H1 (cell line): ENCODE measurements at regions not wholly inside any gene's neighbourhood (a gene's known extent, or its start where the extent isn't known, plus 50 kb on each side); places are given as distances from the start of the nearest gene placed in this dataset.

ENCODE experiments used
- CTCF ChIA-PET: fragments of 300-600 bp; sonication (Branson Sonifier 250); formaldehyde crosslinking; loops from one replicate; lab custom pipeline; 2021; ENCODE audit not compliant: partially characterized antibody; lab: Charles Lee
- POLR2A ChIA-PET: fragments of 300-600 bp; sonication (Branson Sonifier 250); formaldehyde crosslinking; loops from one replicate; lab custom pipeline; 2021; ENCODE audit warnings: inconsistent platforms; ENCODE audit not compliant: partially characterized antibody; lab: Charles Lee
- DNase-seq, 2 experiments: peaks; one replicate each; pipeline versions ENCODE4 v3.0.0 to v3.0.0-alpha.2; 2010 to 2022; ENCODE audit warnings: low spot score in 2 of 2, low read depth in 1 of 2, mixed read lengths in 1 of 2
- FAIRE-seq: peaks from 2 replicates; lab custom pipeline; 2011; peaks lifted over from hg19 to GRCh38; lab: Jason Lieb, UNC
- H2AFZ ChIP-seq: 2 replicates; pipeline ENCODE4 v1.8.1; 2012; ENCODE audit warnings: low read length, inconsistent platforms
- H2AK5ac ChIP-seq: 2 replicates; pipeline ENCODE4 v1.6.1; 2013; ENCODE audit warnings: low read depth, low read length
- H2BK120ac ChIP-seq: replicated peaks from 2 replicates; pipeline ENCODE3; 2013; ENCODE audit warnings: low read depth, low read length, inconsistent platforms
- H2BK12ac ChIP-seq: 2 replicates; pipeline ENCODE4 v1.6.1; 2013; ENCODE audit warnings: low read depth, low read length
- H2BK15ac ChIP-seq: 2 replicates; pipeline ENCODE4 v1.6.1; 2013; ENCODE audit warnings: low read length
- H2BK20ac ChIP-seq: 2 replicates; pipeline ENCODE4 v1.6.1; 2013; ENCODE audit warnings: low read length
- H2BK5ac ChIP-seq: 2 replicates; pipeline ENCODE4 v1.6.1; 2013; ENCODE audit warnings: low read depth, low read length
- H3K14ac ChIP-seq: 2 replicates; pipeline ENCODE4 v1.6.1; 2013; ENCODE audit warnings: inconsistent platforms; ENCODE audit not compliant: insufficient read length
- H3K18ac ChIP-seq: 2 replicates; pipeline ENCODE4 v1.6.1; 2013; ENCODE audit warnings: low read length; ENCODE audit errors: extremely low read depth
- H3K23ac ChIP-seq: 2 replicates; pipeline ENCODE4 v1.6.1; 2013; ENCODE audit warnings: inconsistent platforms; ENCODE audit not compliant: insufficient read length
- H3K23me2 ChIP-seq: 2 replicates; pipeline ENCODE4 v1.6.1; 2013; ENCODE audit warnings: low read depth, low read length
- H3K27ac ChIP-seq: 2 replicates; pipeline ENCODE4 v1.6.1; 2011; ENCODE audit warnings: low read depth, low read length, inconsistent platforms
- H3K27me3 ChIP-seq, 4 experiments: replicated peaks in 1 of 4; 1 replicate in 1 of 4; 2 replicates in 3 of 4; pipeline versions ENCODE4 v1.6.1 to v1.8.1; 2011 to 2013; ENCODE audit warnings: low read length in 3 of 4, mild to moderate bottlenecking in 3 of 4, inconsistent platforms in 2 of 4, mixed read lengths in 2 of 4, moderate library complexity in 1 of 4; ENCODE audit not compliant: control insufficient read depth in 3 of 4, insufficient read depth in 3 of 4; ENCODE audit errors: extremely low read depth in 1 of 4
- H3K36me3 ChIP-seq, 4 experiments: 2 replicates each; pipeline versions ENCODE4 v1.6.1 to v1.8.1; 2011 to 2013; ENCODE audit warnings: mild to moderate bottlenecking in 4 of 4, low read length in 3 of 4, moderate library complexity in 2 of 4, control low read depth in 1 of 4, inconsistent platforms in 1 of 4; ENCODE audit not compliant: insufficient read depth in 4 of 4, control insufficient read depth in 2 of 4
- H3K4ac ChIP-seq: replicated peaks from 2 replicates; pipeline ENCODE3; 2013; ENCODE audit warnings: low read length, low read depth, mixed read lengths, inconsistent platforms; ENCODE audit not compliant: insufficient read length
- H3K4me1 ChIP-seq, 4 experiments: replicated peaks in 1 of 4; 1 replicate in 1 of 4; 2 replicates in 3 of 4; pipeline versions ENCODE4 v1.6.1 to v1.8.1; 2011 to 2013; ENCODE audit warnings: low read length in 3 of 4, inconsistent platforms in 2 of 4, mixed read lengths in 1 of 4; ENCODE audit not compliant: insufficient read depth in 4 of 4, control insufficient read depth in 3 of 4
- H3K4me2 ChIP-seq, 2 experiments: 2 replicates each; pipeline versions ENCODE4 v1.6.1 to v1.8.1; 2011 to 2013; ENCODE audit warnings: low read depth in 2 of 2, low read length in 2 of 2, control low read depth in 1 of 2, inconsistent platforms in 1 of 2, mild to moderate bottlenecking in 1 of 2; ENCODE audit not compliant: insufficient read depth in 1 of 2
- H3K4me3 ChIP-seq, 4 experiments: fragments of 200-600, 300-600 bp in 1 of 4; sonication (generic), shearing (Covaris generic), sonication (Bioruptor Twin) in 1 of 4; 2 replicates each; pipeline versions ENCODE4 v1.5.1 to v1.8.1; 2011 to 2016; ENCODE audit warnings: low read length in 4 of 4, low read depth in 3 of 4, control low read depth in 2 of 4, inconsistent platforms in 2 of 4, mild to moderate bottlenecking in 2 of 4, mixed read lengths in 1 of 4, moderate library complexity in 1 of 4; ENCODE audit not compliant: insufficient read depth in 2 of 4; ENCODE audit errors: extremely low read depth in 1 of 4
- H3K56ac ChIP-seq: replicated peaks from 2 replicates; pipeline ENCODE3; 2013; ENCODE audit warnings: low read depth, mild to moderate bottlenecking, mixed read lengths, low read length, inconsistent platforms; ENCODE audit not compliant: insufficient read length
- H3K79me1 ChIP-seq: 2 replicates; pipeline ENCODE4 v1.6.1; 2013; ENCODE audit warnings: low read depth, low read length, control low read depth
- H3K79me2 ChIP-seq, 2 experiments: 2 replicates each; pipeline versions ENCODE4 v1.6.1 to v1.8.1; 2012 to 2013; ENCODE audit warnings: low read length in 2 of 2, mild to moderate bottlenecking in 2 of 2, inconsistent platforms in 1 of 2; ENCODE audit not compliant: insufficient read depth in 2 of 2, control insufficient read depth in 1 of 2
- H3K9ac ChIP-seq, 4 experiments: replicated peaks in 1 of 4; 1 replicate in 1 of 4; 2 replicates in 3 of 4; pipeline versions ENCODE4 v1.6.1 to v1.8.1; 2011 to 2013; ENCODE audit warnings: low read depth in 3 of 4, low read length in 3 of 4, control low read depth in 2 of 4, mild to moderate bottlenecking in 2 of 4, moderate library complexity in 2 of 4, inconsistent platforms in 1 of 4; ENCODE audit errors: extremely low read depth in 1 of 4
- H3K9me3 ChIP-seq, 2 experiments: 2 replicates each; pipeline versions ENCODE4 v1.6.1 to v1.8.1; 2012 to 2013; ENCODE audit warnings: mild to moderate bottlenecking in 2 of 2, moderate library complexity in 2 of 2, control low read depth in 1 of 2, inconsistent platforms in 1 of 2, low read depth in 1 of 2, low read length in 1 of 2, mixed read lengths in 1 of 2; ENCODE audit not compliant: insufficient read depth in 2 of 2
- H4K20me1 ChIP-seq, 2 experiments: replicated peaks in 1 of 2; 2 replicates each; pipeline versions ENCODE3 to v1.8.1; 2011 to 2013; ENCODE audit warnings: inconsistent platforms in 2 of 2, low read length in 2 of 2, mild to moderate bottlenecking in 1 of 2; ENCODE audit not compliant: insufficient read depth in 2 of 2, control insufficient read depth in 1 of 2
- H4K5ac ChIP-seq: 2 replicates; pipeline ENCODE4 v1.6.1; 2013; ENCODE audit warnings: low read length, low read depth, mixed read lengths, inconsistent platforms; ENCODE audit not compliant: insufficient read length
- H4K8ac ChIP-seq: 2 replicates; pipeline ENCODE4 v1.8.0; 2013; ENCODE audit warnings: mild to moderate bottlenecking, moderate library complexity, low read length, inconsistent platforms; ENCODE audit not compliant: insufficient read depth; ENCODE audit errors: extremely low read depth
- H4K91ac ChIP-seq: replicated peaks from 2 replicates; pipeline ENCODE3; 2013; ENCODE audit warnings: low read length, mixed read lengths, inconsistent platforms; ENCODE audit not compliant: insufficient read length
- CREB1 ChIP-seq: IDR thresholded peaks from 2 replicates; pipeline ENCODE4 v1.6.1; 2012; ENCODE audit warnings: inconsistent platforms
- CTCF ChIP-seq, 3 experiments: IDR thresholded peaks; 1 replicate in 2 of 3; 2 replicates in 1 of 3; pipeline versions ENCODE4 v1.5.1 to v1.6.1; 2011; ENCODE audit warnings: low read length in 3 of 3, mild to moderate bottlenecking in 3 of 3, inconsistent platforms in 2 of 3, low read depth in 1 of 3, moderate library complexity in 1 of 3; ENCODE audit not compliant: insufficient read depth in 1 of 3; ENCODE audit errors: control extremely low read depth in 1 of 3
- RAD21 ChIP-seq, 2 experiments: IDR thresholded peaks in 1 of 2; conservative IDR thresholded peaks in 1 of 2; 2 replicates each; pipeline ENCODE4 v1.6.1; 2011; ENCODE audit warnings: low read depth in 2 of 2, low read length in 2 of 2, improper control_type of control experiment in 1 of 2, inconsistent platforms in 1 of 2, mild to moderate bottlenecking in 1 of 2, moderate library complexity in 1 of 2
- WGBS, 2 experiments: shearing (Covaris generic) in 1 of 2; methylation state at CpG; one replicate each; pipeline versions ENCODE4 v1.1.6 to v1.1.7; 2013 to 2015; ENCODE audit warnings: low lambda C conversion rate in 2 of 2, mixed read lengths in 2 of 2, inconsistent platforms in 1 of 2, low coverage in 1 of 2, missing lambda C conversion rate in 1 of 2; ENCODE audit not compliant: insufficient replicate concordance in 2 of 2, insufficient coverage in 1 of 2, insufficient read length in 1 of 2; ENCODE audit errors: extremely low coverage in 1 of 2, missing lambda C conversion rate in 1 of 2; 5-methylcytosine and 5-hydroxymethylcytosine counted together

DNA sequence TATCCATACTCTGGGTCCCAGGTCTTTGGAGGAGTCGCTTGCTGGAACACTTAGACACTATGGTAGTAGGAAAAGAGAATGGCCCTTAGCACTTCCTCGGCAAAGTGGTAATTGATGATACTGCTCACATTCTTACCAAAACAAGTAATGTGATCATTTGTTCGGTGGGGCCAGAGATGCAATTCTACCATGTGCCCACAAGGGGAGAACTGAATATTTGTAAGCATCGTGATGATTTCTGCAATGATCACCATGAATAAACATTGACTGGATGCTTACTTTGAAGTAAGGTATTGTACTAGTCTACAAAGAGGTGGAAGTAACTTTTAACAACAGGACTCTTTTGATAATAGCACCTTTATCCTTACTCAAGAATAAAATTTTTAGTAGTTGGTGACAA lies 109.7 kb downstream of the CD8B2 start:
- DNase-seq, result no peak
- Histone ChIP-seq H4K5ac (no peak overlapping the region), H3K23me2 (no peaks in the 10 kb centered on the region), H2BK5ac (no peak overlapping the region), H3K4me1 (no peaks in the 10 kb centered on the region), H3K79me1 (no peaks in the 10 kb centered on the region), H2BK120ac (no peak overlapping the region), H2BK15ac (no peak overlapping the region), H2AK5ac (no peak overlapping the region), H3K36me3 (no peaks in the 10 kb centered on the region; a peak in 1 of 8 replicates), H3K4me3 (no peak overlapping the region), H3K4me2 (no peak overlapping the region), H3K23ac (no peak overlapping the region), H3K4ac (no peak overlapping the region), H2BK12ac (no peak overlapping the region), H3K27ac (no peak overlapping the region), H2AFZ (peak overlapping the region; percentile 29; the same call in 1 of the 2 replicates), H3K18ac (no peak overlapping the region), H3K79me2 (no peaks in the 10 kb centered on the region), H4K8ac (no peak overlapping the region), H3K14ac (no peak overlapping the region), H4K20me1 (no peaks in the 10 kb centered on the region), H3K9ac (no peak overlapping the region), H3K9me3 (peaks cover 0 to 5% of the 10 kb centered on the region in 2 experiments; a peak in 1 of 4 replicates), H3K56ac (no peak overlapping the region), H2BK20ac (no peak overlapping the region), H3K27me3 (no peaks in the 10 kb centered on the region), H4K91ac (no peak overlapping the region)
- FAIRE-seq, result peak; percentile 68
- 69% methylated on average over 4 of the region's 4 CpGs; no CpG with 5 or more reads in 1 of the 2 experiments for WGBS, 2 experiments
- CTCF ChIA-PET, result interaction anchor here (1.0 to 2.1 kb wide), 5 partner anchors 9 to 24 kb away, joined by 3 to 7 read pairs (median 6); no protein-coding TSS in a partner anchor
- TF ChIP-seq CREB1, result no peak
- peak in 1 of 2 experiments; percentile 10; a peak in 1 of 4 replicates for TF ChIP-seq RAD21 (IDR thresholded peaks at IDR 0.05 in 1 of 2, conservative IDR thresholded peaks at IDR 0.05 in 1 of 2; ENCODE audit: low read depth in 2 of 2, low read length in 2 of 2)
- TF ChIP-seq CTCF (IDR thresholded peaks at IDR 0.05; ENCODE audit: control extremely low read depth in 1 of 3, insufficient read depth in 1 of 3, low read depth in 1 of 3, low read length in 3 of 3), result peak in 2 of 3 experiments; percentile 14 to 57; a peak in 2 of 4 replicates
- TF ChIP-seq, all 59 proteins: peak for 2
- POLR2A ChIA-PET, result no interaction called here
